ENCODE measurements at regions not wholly inside any gene's neighbourhood (a gene's known extent, or its start where the extent isn't known, plus 50 kb on each side); places are given as distances from the start of the nearest gene placed in this dataset.
A peak's percentile ranks its signal among the peaks of the same experiment; 100 is the strongest.

DNA sequence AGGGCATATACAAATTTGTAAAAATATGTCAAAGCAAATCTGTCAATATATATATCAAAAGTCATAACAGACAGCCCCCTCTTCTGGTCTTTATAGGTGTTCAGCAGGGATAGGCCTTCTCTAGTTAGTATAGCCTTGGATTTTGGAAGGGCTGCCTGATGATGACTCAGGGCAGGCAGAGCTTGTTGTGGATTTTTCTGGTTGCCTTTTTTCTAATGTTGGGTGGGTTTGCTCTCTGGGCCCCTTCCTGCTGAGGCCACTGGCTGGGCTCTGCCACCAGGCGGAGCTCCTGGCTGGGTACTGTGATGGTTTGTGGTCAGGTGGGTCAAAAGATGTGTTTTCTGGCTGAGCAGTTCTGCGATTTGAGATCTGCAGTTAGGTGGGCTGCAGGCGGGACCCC, 294.2 kb downstream of the GRIA2 start:
- Histone ChIP-seq H2BK120ac (ENCODE audit: low read depth, low read length) (no peak overlapping the region), H3K27ac (replicated peaks; ENCODE audit: low read length) (no peak overlapping the region), H2BK15ac (ENCODE audit: low read length) (no peak overlapping the region), H2BK12ac (ENCODE audit: low read length) (no peak overlapping the region), H3K4ac (ENCODE audit: low read length) (no peak overlapping the region), H4K8ac (ENCODE audit: low read depth, low read length) (no peak overlapping the region), H3K4me3 (ENCODE audit: low read length in 2 of 2) (no peak overlapping the region), H2AFZ (ENCODE audit: low read length) (no peak overlapping the region), H3K79me1 (ENCODE audit: low read depth, low read length) (no peaks in the 10 kb centered on the region), H3K4me2 (ENCODE audit: insufficient read depth, low read length, poor library complexity, severe bottlenecking) (no peak overlapping the region), H4K91ac (ENCODE audit: low read depth, low read length, poor library complexity) (no peak overlapping the region), H3K23ac (ENCODE audit: low read depth, low read length, poor library complexity) (no peak overlapping the region), H3K4me1 (ENCODE audit: control insufficient read depth in 2 of 2, insufficient read depth in 1 of 2, low read depth in 1 of 2, low read length in 2 of 2) (no peaks in the 10 kb centered on the region), H2AK5ac (ENCODE audit: low read depth, low read length) (no peak overlapping the region), H3K9ac (ENCODE audit: low read depth, low read length, poor library complexity) (no peak overlapping the region), H3K36me3 (replicated peaks in 1 of 2; ENCODE audit: control insufficient read depth in 2 of 2, insufficient read depth in 2 of 2, low read length in 2 of 2) (no peaks in the 10 kb centered on the region), H3K27me3 (ENCODE audit: control insufficient read depth in 3 of 3, insufficient read depth in 3 of 3, low read depth in 1 of 3, low read length in 3 of 3) (no peaks in the 10 kb centered on the region), H3K9me3 (replicated peaks in 1 of 2; ENCODE audit: control insufficient read depth in 2 of 2, insufficient read depth in 1 of 2, low read depth in 1 of 2, low read length in 2 of 2) (no peaks in the 10 kb centered on the region), H2BK5ac (ENCODE audit: low read length) (no peak overlapping the region), H3K18ac (ENCODE audit: low read length) (no peak overlapping the region), H3K14ac (ENCODE audit: low read length) (no peak overlapping the region)
- DNase-seq (ENCODE audit: low spot score) = no peak
- no CpG with 5 or more reads among the region's 3 CpGs for WGBS, 2 donors (ENCODE audit: extremely low coverage in 2 of 2, insufficient read length in 2 of 2, insufficient replicate concordance in 1 of 2)

DNA sequence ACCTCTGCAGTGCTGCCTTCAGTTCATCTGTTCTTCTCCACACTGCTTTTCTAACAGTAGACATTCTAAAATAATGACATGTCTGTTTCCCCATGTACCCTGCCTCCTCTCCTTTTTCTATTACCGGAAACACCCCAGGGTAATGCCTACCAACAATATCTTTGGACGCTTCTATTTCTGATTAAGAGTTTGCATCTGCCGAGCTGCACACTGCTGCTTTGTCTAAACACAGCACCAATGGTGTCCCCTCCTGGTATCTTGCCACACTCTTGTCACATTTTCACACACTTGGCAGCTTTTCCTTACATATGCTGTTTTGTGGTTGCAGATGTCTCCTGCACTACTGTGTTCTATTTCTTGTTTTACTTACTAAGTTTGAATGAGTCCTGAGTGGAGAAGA, 288.8 kb downstream of the GRIA2 start:
- DNase-seq (ENCODE audit: low spot score) = no peak
- Histone ChIP-seq H3K4me1 (ENCODE audit: control insufficient read depth in 2 of 2, insufficient read depth in 1 of 2, low read depth in 1 of 2, low read length in 2 of 2) (no peaks in the 10 kb centered on the region), H2BK15ac (ENCODE audit: low read length) (no peak overlapping the region), H3K9me3 (replicated peaks in 1 of 2; ENCODE audit: control insufficient read depth in 2 of 2, insufficient read depth in 1 of 2, low read depth in 1 of 2, low read length in 2 of 2) (no peaks in the 10 kb centered on the region), H3K4me2 (ENCODE audit: insufficient read depth, low read length, poor library complexity, severe bottlenecking) (no peak overlapping the region), H2BK12ac (ENCODE audit: low read length) (no peak overlapping the region), H3K14ac (ENCODE audit: low read length) (no peak overlapping the region), H3K4me3 (ENCODE audit: low read length in 2 of 2) (no peak overlapping the region), H3K18ac (ENCODE audit: low read length) (no peak overlapping the region), H3K36me3 (replicated peaks in 1 of 2; ENCODE audit: control insufficient read depth in 2 of 2, insufficient read depth in 2 of 2, low read length in 2 of 2) (no peaks in the 10 kb centered on the region), H3K9ac (ENCODE audit: low read depth, low read length, poor library complexity) (no peak overlapping the region), H2AK5ac (ENCODE audit: low read depth, low read length) (no peak overlapping the region), H3K4ac (ENCODE audit: low read length) (no peak overlapping the region), H4K91ac (ENCODE audit: low read depth, low read length, poor library complexity) (no peak overlapping the region), H3K23ac (ENCODE audit: low read depth, low read length, poor library complexity) (no peak overlapping the region), H2BK120ac (ENCODE audit: low read depth, low read length) (no peak overlapping the region), H4K8ac (ENCODE audit: low read depth, low read length) (no peak overlapping the region), H2BK5ac (ENCODE audit: low read length) (no peak overlapping the region), H2AFZ (ENCODE audit: low read length) (peak overlapping the region; percentile 26), H3K27ac (replicated peaks; ENCODE audit: low read length) (no peak overlapping the region), H3K27me3 (ENCODE audit: control insufficient read depth in 3 of 3, insufficient read depth in 3 of 3, low read depth in 1 of 3, low read length in 3 of 3) (no peaks in the 10 kb centered on the region), H3K79me1 (ENCODE audit: low read depth, low read length) (no peaks in the 10 kb centered on the region)
- WGBS, 2 donors (ENCODE audit: extremely low coverage in 2 of 2, insufficient read length in 2 of 2, insufficient replicate concordance in 1 of 2) = no CpG with 5 or more reads among the region's 3 CpGs

DNA sequence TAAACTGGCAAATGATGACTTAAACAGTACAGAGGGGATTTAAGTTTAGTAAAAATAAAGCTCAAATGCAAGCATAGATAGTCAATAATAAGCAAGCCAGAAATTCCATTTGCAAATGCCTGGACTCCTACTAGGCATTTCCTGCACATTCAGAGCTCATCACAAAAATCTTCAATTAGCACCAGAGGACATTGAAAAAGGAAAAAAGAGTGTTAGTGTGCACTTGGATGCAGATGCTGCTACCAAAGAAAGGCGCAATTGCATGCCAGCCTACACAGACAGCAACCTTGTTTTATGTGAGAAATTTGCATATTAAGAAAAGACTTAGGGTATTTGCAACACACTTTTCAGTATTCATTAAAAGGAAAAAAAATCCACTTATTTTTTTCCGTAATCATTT, 282.1 kb downstream of the GRIA2 start:
- Histone ChIP-seq H3K4me3 (ENCODE audit: low read length in 2 of 2) (no peak overlapping the region), H3K27ac (replicated peaks; ENCODE audit: low read length) (no peak overlapping the region), H2AK5ac (ENCODE audit: low read depth, low read length) (no peak overlapping the region), H3K4me1 (ENCODE audit: control insufficient read depth in 2 of 2, insufficient read depth in 1 of 2, low read depth in 1 of 2, low read length in 2 of 2) (peaks cover 0 to 6% of the 10 kb centered on the region in 2 donors), H4K91ac (ENCODE audit: low read depth, low read length, poor library complexity) (no peak overlapping the region), H3K79me1 (ENCODE audit: low read depth, low read length) (no peaks in the 10 kb centered on the region), H3K14ac (ENCODE audit: low read length) (no peak overlapping the region), H3K9me3 (replicated peaks in 1 of 2; ENCODE audit: control insufficient read depth in 2 of 2, insufficient read depth in 1 of 2, low read depth in 1 of 2, low read length in 2 of 2) (no peaks in the 10 kb centered on the region), H2BK5ac (ENCODE audit: low read length) (no peak overlapping the region), H2AFZ (ENCODE audit: low read length) (no peak overlapping the region), H2BK120ac (ENCODE audit: low read depth, low read length) (no peak overlapping the region), H4K8ac (ENCODE audit: low read depth, low read length) (no peak overlapping the region), H3K27me3 (ENCODE audit: control insufficient read depth in 3 of 3, insufficient read depth in 3 of 3, low read depth in 1 of 3, low read length in 3 of 3) (no peaks in the 10 kb centered on the region), H3K23ac (ENCODE audit: low read depth, low read length, poor library complexity) (no peak overlapping the region), H3K9ac (ENCODE audit: low read depth, low read length, poor library complexity) (no peak overlapping the region), H2BK12ac (ENCODE audit: low read length) (no peak overlapping the region), H3K4ac (ENCODE audit: low read length) (no peak overlapping the region), H3K36me3 (replicated peaks in 1 of 2; ENCODE audit: control insufficient read depth in 2 of 2, insufficient read depth in 2 of 2, low read length in 2 of 2) (no peaks in the 10 kb centered on the region), H2BK15ac (ENCODE audit: low read length) (no peak overlapping the region), H3K4me2 (ENCODE audit: insufficient read depth, low read length, poor library complexity, severe bottlenecking) (no peak overlapping the region), H3K18ac (ENCODE audit: low read length) (no peak overlapping the region)
- no CpG with 5 or more reads among the region's 2 CpGs for WGBS, 2 donors (ENCODE audit: extremely low coverage in 2 of 2, insufficient read length in 2 of 2, insufficient replicate concordance in 1 of 2)
- DNase-seq (ENCODE audit: low spot score) = no peak

DNA sequence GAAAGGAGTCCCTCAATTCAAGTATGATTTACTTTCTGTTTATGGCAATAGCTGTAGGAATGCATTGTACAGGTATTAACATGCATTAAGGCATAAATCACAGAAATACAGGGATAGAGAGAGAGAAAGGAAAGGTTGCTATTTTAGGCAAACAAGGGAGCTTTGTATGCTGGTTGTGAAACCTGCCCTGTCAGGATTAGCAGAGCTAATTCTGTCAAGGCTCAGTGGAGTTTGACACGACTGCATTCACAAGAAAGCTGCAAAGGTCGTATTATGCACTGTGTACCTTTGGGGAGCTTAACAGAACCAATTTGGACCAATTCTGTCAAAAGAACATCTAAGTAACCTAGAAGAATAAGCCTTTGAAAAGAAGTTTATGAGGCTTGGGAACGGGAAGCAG, 239.3 kb downstream of the GRIA2 start:
- Histone ChIP-seq H4K8ac (ENCODE audit: low read depth, low read length) (no peak overlapping the region), H3K14ac (ENCODE audit: low read length) (no peak overlapping the region), H2BK5ac (ENCODE audit: low read length) (no peak overlapping the region), H3K36me3 (replicated peaks in 1 of 2; ENCODE audit: control insufficient read depth in 2 of 2, insufficient read depth in 2 of 2, low read length in 2 of 2) (no peaks in the 10 kb centered on the region), H3K18ac (ENCODE audit: low read length) (no peak overlapping the region), H3K9me3 (replicated peaks in 1 of 2; ENCODE audit: control insufficient read depth in 2 of 2, insufficient read depth in 1 of 2, low read depth in 1 of 2, low read length in 2 of 2) (peaks cover 0 to 2% of the 10 kb centered on the region in 2 donors), H3K23ac (ENCODE audit: low read depth, low read length, poor library complexity) (no peak overlapping the region), H3K9ac (ENCODE audit: low read depth, low read length, poor library complexity) (no peak overlapping the region), H2BK12ac (ENCODE audit: low read length) (no peak overlapping the region), H3K79me1 (ENCODE audit: low read depth, low read length) (no peaks in the 10 kb centered on the region), H2BK15ac (ENCODE audit: low read length) (no peak overlapping the region), H3K4me1 (ENCODE audit: control insufficient read depth in 2 of 2, insufficient read depth in 1 of 2, low read depth in 1 of 2, low read length in 2 of 2) (no peaks in the 10 kb centered on the region), H2AK5ac (ENCODE audit: low read depth, low read length) (no peak overlapping the region), H3K4me2 (ENCODE audit: insufficient read depth, low read length, poor library complexity, severe bottlenecking) (no peak overlapping the region), H3K4ac (ENCODE audit: low read length) (no peak overlapping the region), H3K4me3 (ENCODE audit: low read length in 2 of 2) (no peak overlapping the region), H2AFZ (ENCODE audit: low read length) (no peak overlapping the region), H3K27ac (replicated peaks; ENCODE audit: low read length) (peak overlapping the region; percentile 64), H3K27me3 (ENCODE audit: control insufficient read depth in 3 of 3, insufficient read depth in 3 of 3, low read depth in 1 of 3, low read length in 3 of 3) (no peaks in the 10 kb centered on the region), H2BK120ac (ENCODE audit: low read depth, low read length) (no peak overlapping the region), H4K91ac (ENCODE audit: low read depth, low read length, poor library complexity) (no peak overlapping the region)
- DNase-seq (ENCODE audit: low spot score) = peak; percentile 31
- no CpG with 5 or more reads among the region's 3 CpGs for WGBS, 2 donors (ENCODE audit: extremely low coverage in 2 of 2, insufficient read length in 2 of 2, insufficient replicate concordance in 1 of 2)
